ENCODE measurements at regions not wholly inside any gene's neighbourhood (a gene's known extent, or its start where the extent isn't known, plus 50 kb on each side); places are given as distances from the start of the nearest gene placed in this dataset.

- TF ChIP-seq CTCF (conservative IDR thresholded peaks at IDR 0.05; ENCODE audit: low read length) (no peak), EZH2phosphoT487 (IDR thresholded peaks at IDR 0.05; ENCODE audit: borderline replicate concordance) (no peak)
These were observed 404.5 kb upstream of the ASIC2 start for GRCh38 chr17:33697557-33697956.

Measured in Loucy (cell line).